Ascending aorta (tissue), 2 donors: ENCODE measurements at regions not wholly inside any gene's neighbourhood (a gene's known extent, or its start where the extent isn't known, plus 50 kb on each side); places are given as distances from the start of the nearest gene placed in this dataset.

Experiments
- DNase-seq, 2 donors: peaks; one replicate each; pipeline ENCODE4 v3.0.0-alpha.2; 2019; ENCODE audit warnings: low spot score in 2 of 2
- H3K27ac ChIP-seq, 2 donors: fragments of 200-600 bp; sonication (generic); one replicate each; pipeline ENCODE4 v1.5.1; 2016 to 2017; ENCODE audit warnings: mild to moderate bottlenecking in 1 of 2
- H3K27me3 ChIP-seq: fragments of 200-600 bp; sonication (generic); one replicate; pipeline ENCODE4 v1.5.1; 2017
- H3K36me3 ChIP-seq, 2 donors: fragments of 200-600 bp; sonication (generic); one replicate each; pipeline ENCODE4 v1.5.1; 2016
- H3K4me1 ChIP-seq, 2 donors: fragments of 200-600 bp; sonication (generic); one replicate each; pipeline ENCODE4 v1.5.1; 2016 to 2017; ENCODE audit warnings: mild to moderate bottlenecking in 1 of 2
- H3K4me3 ChIP-seq, 2 donors: fragments of 200-600 bp; sonication (generic); one replicate each; pipeline ENCODE4 v1.5.1; 2016 to 2017; ENCODE audit warnings: mild to moderate bottlenecking in 1 of 2
- H3K9me3 ChIP-seq, 2 donors: fragments of 200-600 bp; sonication (generic); one replicate each; pipeline ENCODE4 v1.5.1; 2016
- intact Hi-C: fragments of 100-400 bp; cut with DNase I; formaldehyde crosslinking; loops from one replicate; pipeline ENCODE4 v1.15.1; 2023
- TF ChIP-seq, protein P1 (sequence below), 3 experiments: fragments of 200-600 bp in 2 of 3; fragments of 450-650 bp in 1 of 3; sonication (generic) in 2 of 3; IDR thresholded peaks; one replicate each; pipeline ENCODE4 v1.5.1; 2016 to 2019; ENCODE audit warnings: antibody characterized with exemption in 3 of 3, mild to moderate bottlenecking in 1 of 3, moderate library complexity in 1 of 3

DNA sequence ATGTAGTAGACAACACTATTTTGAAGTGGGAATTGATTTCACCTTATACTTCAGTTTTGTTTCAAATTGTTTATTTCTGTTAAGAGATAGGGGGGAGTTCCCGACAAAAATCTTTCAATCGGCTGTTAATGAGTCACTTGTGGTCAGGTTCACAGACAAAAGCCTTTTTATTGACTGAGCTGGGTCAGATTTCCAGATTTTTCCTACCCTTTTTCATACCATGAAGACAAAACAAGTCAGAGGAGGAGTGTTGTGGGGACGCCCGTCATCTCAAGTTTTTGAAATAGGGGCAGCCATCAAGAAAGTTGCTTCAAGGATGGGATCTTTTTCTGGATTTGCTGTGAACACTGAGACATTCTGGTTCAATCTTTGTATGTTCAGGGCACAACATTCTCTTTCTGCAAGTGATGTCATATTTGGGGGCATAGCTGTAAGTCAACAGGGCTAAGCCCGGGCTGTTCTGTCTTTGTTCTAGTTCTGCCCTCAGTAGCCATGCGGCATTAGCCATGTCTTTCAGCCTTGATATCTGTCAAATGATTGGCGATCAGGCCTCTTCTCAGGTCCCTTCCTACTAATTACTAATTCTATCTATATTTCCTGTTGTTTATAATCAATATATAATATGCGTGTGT lies 496.0 kb upstream of the MARCKS start:
- Histone ChIP-seq H3K27ac (no peak overlapping the region), H3K27me3 (no peaks in the 10 kb centered on the region), H3K4me3 (no peak overlapping the region), H3K4me1 (no peaks in the 10 kb centered on the region), H3K9me3 (no peaks in the 10 kb centered on the region), H3K36me3 (no peaks in the 10 kb centered on the region)
- intact Hi-C loops: no loop called here
- TF ChIP-seq, protein P1, sequence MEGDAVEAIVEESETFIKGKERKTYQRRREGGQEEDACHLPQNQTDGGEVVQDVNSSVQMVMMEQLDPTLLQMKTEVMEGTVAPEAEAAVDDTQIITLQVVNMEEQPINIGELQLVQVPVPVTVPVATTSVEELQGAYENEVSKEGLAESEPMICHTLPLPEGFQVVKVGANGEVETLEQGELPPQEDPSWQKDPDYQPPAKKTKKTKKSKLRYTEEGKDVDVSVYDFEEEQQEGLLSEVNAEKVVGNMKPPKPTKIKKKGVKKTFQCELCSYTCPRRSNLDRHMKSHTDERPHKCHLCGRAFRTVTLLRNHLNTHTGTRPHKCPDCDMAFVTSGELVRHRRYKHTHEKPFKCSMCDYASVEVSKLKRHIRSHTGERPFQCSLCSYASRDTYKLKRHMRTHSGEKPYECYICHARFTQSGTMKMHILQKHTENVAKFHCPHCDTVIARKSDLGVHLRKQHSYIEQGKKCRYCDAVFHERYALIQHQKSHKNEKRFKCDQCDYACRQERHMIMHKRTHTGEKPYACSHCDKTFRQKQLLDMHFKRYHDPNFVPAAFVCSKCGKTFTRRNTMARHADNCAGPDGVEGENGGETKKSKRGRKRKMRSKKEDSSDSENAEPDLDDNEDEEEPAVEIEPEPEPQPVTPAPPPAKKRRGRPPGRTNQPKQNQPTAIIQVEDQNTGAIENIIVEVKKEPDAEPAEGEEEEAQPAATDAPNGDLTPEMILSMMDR (IDR thresholded peaks at IDR 0.05): no peak
- no peak for DNase-seq

DNA sequence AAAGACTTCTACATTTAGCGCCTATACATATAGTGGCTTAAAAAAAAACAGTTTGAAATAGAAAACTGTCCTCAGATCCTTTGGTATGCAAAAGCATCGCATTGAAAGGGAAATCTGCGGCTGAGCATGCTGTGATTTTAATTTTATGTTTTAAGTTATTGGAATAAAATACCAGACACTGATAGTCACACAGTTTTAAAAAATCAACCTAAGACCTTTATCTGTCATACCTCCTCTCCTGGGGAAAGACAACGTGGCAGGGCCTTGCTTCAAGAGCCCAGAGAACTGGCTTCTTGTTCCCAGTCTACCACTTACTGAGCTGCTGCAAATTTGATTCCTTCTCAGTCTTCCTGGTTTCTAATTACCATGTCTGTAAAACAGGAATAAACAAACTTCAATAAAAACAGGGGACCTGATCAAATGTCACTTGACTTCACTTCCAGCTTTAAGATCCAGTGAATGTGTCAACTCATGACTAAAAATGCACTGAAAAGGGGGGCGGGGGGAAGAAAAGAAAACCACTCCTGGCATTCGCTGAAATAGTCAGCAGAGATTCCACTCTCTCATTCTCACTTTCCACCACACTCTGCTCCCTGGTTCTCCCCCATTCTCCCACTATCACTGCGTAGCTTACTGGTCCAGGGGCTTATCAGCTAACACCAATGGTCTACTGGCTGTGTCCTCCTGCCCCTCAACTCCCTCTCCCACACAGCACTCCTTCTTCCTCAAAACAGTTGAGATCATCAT lies 494.7 kb upstream of the MARCKS start:
- no peak overlapping the region for H3K27ac ChIP-seq
- no peak for DNase-seq
- no peaks in the 10 kb centered on the region for H3K4me1 ChIP-seq
- intact Hi-C loops: no loop called here
- H3K4me3 ChIP-seq: no peak overlapping the region
- H3K9me3 ChIP-seq: no peaks in the 10 kb centered on the region
- no peaks in the 10 kb centered on the region for H3K36me3 ChIP-seq
- TF ChIP-seq, protein P1 (IDR thresholded peaks at IDR 0.05): no peak
- no peaks in the 10 kb centered on the region for H3K27me3 ChIP-seq

DNA sequence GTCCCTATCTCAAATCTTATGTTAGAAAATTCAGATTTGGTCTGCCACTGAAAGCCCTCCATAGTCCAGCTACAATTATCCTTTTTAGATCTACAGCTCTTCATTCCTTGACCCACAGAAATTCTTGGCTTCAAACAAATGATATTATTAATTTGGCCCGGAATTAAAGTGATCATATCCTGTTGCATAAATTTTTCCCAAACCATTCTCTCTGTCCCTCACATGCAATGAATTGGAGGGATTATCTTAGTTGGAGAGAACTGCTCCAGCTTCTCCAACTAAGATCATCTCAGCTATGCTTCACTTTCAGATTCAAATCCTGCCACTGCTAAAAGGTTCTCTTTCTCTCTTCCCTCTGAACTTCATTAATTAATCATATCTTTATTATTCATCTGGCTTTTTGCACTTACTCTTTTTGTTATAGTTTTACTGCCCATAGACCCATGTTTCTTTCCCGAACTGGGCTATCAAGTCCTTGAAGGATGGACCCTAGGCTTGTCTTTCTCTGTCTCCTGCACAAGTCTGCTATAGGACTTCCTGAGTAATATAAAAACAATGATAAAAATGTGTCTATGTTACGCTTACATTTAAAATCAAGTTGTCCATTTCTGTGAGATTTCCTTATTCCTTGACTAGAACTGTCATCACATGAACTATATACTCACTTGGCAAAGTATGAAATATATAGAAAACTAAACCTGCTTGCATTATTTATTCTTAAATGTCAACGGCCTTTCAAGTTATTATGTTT lies 493.9 kb upstream of the MARCKS start:
- Histone ChIP-seq H3K36me3 (no peaks in the 10 kb centered on the region), H3K9me3 (no peaks in the 10 kb centered on the region), H3K4me3 (no peak overlapping the region), H3K27me3 (no peaks in the 10 kb centered on the region), H3K4me1 (no peaks in the 10 kb centered on the region), H3K27ac (no peak overlapping the region)
- no peak for DNase-seq
- intact Hi-C loops: no loop called here
- TF ChIP-seq, protein P1 (IDR thresholded peaks at IDR 0.05): no peak

DNA sequence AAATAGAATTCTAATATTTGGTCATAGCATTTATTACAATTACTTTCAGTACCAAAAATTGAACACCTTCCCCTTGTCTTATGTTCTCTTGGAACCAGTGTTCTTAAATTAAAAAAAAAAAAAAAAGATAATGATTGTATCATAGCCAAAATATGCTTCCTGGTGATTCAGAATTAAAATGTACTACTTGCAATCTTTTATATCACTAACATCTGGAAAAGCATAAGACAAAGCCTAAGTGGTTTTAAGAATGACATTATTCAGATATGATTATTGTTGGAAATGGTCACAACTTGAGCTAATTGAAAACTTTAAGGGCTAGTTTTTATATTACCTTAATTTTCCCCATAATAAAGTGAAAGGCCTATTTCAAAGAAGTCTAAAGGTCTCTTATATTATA lies 493.3 kb upstream of the MARCKS start:
- no peaks in the 10 kb centered on the region for H3K9me3 ChIP-seq
- H3K36me3 ChIP-seq: no peaks in the 10 kb centered on the region
- DNase-seq: no peak
- no peaks in the 10 kb centered on the region for H3K27me3 ChIP-seq
- H3K4me1 ChIP-seq: no peaks in the 10 kb centered on the region
- no peak overlapping the region for H3K4me3 ChIP-seq
- TF ChIP-seq, protein P1 (IDR thresholded peaks at IDR 0.05): no peak
- intact Hi-C loops: no loop called here
- no peak overlapping the region for H3K27ac ChIP-seq

DNA sequence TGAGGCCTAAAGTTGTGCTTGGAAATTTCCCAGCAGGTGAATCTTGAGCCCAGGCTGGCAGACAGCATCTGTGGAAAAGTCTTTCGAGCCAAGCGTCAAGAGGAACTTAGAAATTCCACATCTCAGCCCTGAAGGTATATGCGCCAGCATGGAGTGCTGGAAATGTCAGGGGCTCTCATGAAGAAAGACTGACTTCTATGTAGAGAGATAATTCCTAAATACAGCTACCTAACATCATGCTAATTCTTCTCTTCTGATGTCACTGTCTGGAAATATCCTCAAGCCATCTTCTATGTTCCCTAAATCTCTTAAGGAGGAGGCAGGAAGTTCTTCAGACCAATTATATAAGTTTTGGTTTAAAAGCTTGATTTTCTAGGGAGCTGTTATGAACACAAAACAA lies 492.4 kb upstream of the MARCKS start:
- no peak overlapping the region for H3K27ac ChIP-seq
- no peak for DNase-seq
- no peaks in the 10 kb centered on the region for H3K9me3 ChIP-seq
- TF ChIP-seq, protein P1 (IDR thresholded peaks at IDR 0.05): no peak
- H3K4me1 ChIP-seq: no peaks in the 10 kb centered on the region
- H3K4me3 ChIP-seq: no peak overlapping the region
- H3K27me3 ChIP-seq: no peaks in the 10 kb centered on the region
- intact Hi-C loops: no loop called here
- H3K36me3 ChIP-seq: no peaks in the 10 kb centered on the region
